GM10248 (cell line): ENCODE measurements at regions not wholly inside any gene's neighbourhood (a gene's known extent, or its start where the extent isn't known, plus 50 kb on each side); places are given as distances from the start of the nearest gene placed in this dataset.

Experiments
- CTCF ChIA-PET: fragments of 300-600 bp; sonication (Branson Sonifier 250); formaldehyde crosslinking; extraction: SDS; loops from one replicate; lab custom pipeline; 2021; ENCODE audit warnings: antibody characterized with exemption; lab: Yijun Ruan, JAX
- POLR2A ChIA-PET: fragments of 350-650 bp; sonication (Branson Sonifier 250); formaldehyde crosslinking; extraction: SDS; loops from one replicate; lab custom pipeline; 2020; ENCODE audit warnings: antibody characterized with exemption; lab: Yijun Ruan, JAX
- DNase-seq: peaks from one replicate; pipeline ENCODE4 v3.0.0; 2012; ENCODE audit errors: extremely low spot score
- TF ChIP-seq, protein P1 (sequence below): IDR thresholded peaks from 2 replicates; pipeline ENCODE4 v1.5.1; 2012; ENCODE audit warnings: mild to moderate bottlenecking, low read depth; ENCODE audit errors: extremely low read depth, missing control alignments, control extremely low read depth

DNA sequence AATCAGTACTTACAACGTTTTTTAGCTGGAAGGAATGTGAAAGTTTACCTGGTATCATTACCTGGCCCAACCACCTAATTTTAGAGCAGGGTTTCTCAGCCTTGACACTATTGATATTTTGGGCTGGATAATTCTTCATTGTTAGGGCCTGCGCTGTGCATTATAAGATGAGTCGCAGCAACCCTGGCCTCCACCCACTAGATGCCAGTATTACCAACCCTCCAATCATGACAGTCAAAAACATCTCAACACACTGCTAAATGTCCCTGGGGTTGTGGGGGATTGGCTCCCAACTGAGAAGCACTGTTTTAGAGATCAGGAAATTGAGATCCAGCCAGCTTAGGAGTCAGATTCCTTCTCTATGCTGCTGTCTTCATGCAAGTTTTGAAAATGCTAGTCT, 265.3 kb upstream of the TCF4 start:
- no peak for DNase-seq
- ChIA-PET POLR2A (no interaction called here), CTCF (no interaction called here)
- TF ChIP-seq, protein P1, sequence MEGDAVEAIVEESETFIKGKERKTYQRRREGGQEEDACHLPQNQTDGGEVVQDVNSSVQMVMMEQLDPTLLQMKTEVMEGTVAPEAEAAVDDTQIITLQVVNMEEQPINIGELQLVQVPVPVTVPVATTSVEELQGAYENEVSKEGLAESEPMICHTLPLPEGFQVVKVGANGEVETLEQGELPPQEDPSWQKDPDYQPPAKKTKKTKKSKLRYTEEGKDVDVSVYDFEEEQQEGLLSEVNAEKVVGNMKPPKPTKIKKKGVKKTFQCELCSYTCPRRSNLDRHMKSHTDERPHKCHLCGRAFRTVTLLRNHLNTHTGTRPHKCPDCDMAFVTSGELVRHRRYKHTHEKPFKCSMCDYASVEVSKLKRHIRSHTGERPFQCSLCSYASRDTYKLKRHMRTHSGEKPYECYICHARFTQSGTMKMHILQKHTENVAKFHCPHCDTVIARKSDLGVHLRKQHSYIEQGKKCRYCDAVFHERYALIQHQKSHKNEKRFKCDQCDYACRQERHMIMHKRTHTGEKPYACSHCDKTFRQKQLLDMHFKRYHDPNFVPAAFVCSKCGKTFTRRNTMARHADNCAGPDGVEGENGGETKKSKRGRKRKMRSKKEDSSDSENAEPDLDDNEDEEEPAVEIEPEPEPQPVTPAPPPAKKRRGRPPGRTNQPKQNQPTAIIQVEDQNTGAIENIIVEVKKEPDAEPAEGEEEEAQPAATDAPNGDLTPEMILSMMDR, result no peak

DNA sequence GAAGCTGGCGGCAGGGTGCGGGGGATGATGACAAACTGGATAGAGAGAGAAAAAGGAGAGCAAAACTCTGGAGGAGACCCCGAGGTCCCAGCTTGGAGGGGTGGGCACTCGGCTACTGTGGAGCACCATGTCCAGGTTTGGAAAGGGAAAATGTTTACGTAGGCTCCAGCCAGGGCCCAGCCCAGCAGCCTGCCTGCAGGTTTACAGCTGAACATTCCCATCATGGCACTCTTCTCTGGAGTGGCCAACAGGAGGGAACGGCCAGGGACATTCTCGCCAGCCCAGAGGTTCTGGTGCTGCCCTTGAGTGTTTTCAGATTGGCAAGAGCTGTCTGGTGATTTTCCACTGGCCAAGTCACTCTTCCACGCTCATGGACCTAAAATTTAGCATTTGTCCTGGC, 262.9 kb upstream of the TCF4 start:
- CTCF ChIA-PET, result interaction anchor here (1.3 kb wide), 1 partner anchor 10 kb away, joined by 3 read pairs; no protein-coding TSS in a partner anchor
- POLR2A ChIA-PET, result no interaction called here
- no peak for DNase-seq
- TF ChIP-seq, protein P1, result no peak

DNA sequence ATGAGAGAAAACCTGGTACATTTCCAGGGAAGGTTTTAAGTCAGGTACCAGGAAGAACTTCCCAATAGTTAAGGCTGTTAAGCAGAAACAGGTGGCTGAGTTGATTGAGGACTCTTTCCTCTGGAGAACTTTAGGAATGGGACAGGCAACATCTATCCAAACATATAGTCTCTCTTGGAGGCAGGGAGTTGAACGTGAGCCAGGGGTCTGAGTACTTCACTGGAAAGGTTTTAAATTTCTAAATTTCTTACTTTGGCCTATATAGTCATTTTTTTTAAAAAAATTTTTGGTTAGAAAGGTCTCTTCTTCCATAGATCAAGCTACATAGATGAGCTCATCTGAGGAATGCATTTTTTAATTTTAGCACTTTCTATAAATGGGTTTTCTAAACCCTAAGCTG, 261.4 kb upstream of the TCF4 start:
- CTCF ChIA-PET, result no interaction called here
- POLR2A ChIA-PET, result no interaction called here
- TF ChIP-seq, protein P1, result no peak
- no peak for DNase-seq

DNA sequence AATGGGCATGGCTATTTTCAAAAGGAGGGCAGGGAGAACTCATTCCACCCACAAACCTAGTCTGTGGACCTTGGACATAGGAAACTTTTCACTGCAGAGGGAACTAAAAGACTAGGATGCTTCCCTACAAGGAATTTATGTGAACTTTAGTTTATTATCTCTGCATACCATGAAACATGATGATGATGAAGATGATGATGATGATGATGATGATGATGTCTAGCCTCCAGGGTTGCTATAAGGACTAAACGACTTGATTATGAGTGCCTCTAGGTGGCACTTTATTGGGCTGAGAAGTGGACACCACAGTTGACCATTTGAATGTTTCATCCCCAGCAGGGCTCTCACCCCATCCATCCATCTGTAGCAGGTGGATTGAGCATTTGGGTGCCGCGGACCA, 260.0 kb upstream of the TCF4 start:
- ChIA-PET POLR2A (no interaction called here), CTCF (no interaction called here)
- TF ChIP-seq, protein P1, result no peak
- DNase-seq, result no peak

- ChIA-PET CTCF (interaction anchor here (1.2 kb wide), 1 partner anchor 10 kb away, joined by 4 read pairs; no protein-coding TSS in a partner anchor), POLR2A (no interaction called here)
- TF ChIP-seq, protein P1, result no peak
- no peak for DNase-seq
Measured at GRCh38 chr18:55845221-55845620, 257.2 kb upstream of the TCF4 start.

DNA sequence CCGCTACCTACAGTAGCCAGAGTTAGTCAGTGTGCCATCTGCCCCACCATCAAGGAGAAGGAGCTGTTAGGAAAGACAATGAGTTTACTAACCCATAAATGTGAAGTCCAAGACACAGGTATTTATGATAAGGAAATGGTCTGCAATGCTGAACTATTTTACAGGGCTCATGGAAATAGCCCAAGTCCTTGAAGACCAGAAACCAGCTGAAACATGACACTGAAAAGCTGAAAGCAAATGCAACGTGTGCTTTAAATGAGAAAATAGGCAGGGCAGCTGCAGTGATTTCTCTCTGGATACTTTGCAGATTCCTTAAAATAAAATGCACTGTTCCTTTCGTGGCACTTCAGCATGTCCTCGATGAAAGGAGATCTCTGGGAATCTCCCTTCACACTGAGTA, 256.4 kb upstream of the TCF4 start:
- ChIA-PET POLR2A (no interaction called here), CTCF (no interaction called here)

More for the DNA sequence above, 256.4 kb upstream of the TCF4 start:
- TF ChIP-seq, protein P1, result no peak
- no peak for DNase-seq
